Loucy (cell line): ENCODE measurements at regions not wholly inside any gene's neighbourhood (a gene's known extent, or its start where the extent isn't known, plus 50 kb on each side); places are given as distances from the start of the nearest gene placed in this dataset.

ENCODE experiments used
- CTCF ChIP-seq: fragments of 200-600 bp; sonication (generic); conservative IDR thresholded peaks from 2 replicates; pipeline ENCODE4 v1.5.1; 2014; ENCODE audit warnings: mild to moderate bottlenecking, antibody characterized with exemption, low read length
- EZH2phosphoT487 ChIP-seq: fragments of 200-600 bp; IDR thresholded peaks from 2 replicates; pipeline ENCODE4 v1.6.1; 2018; ENCODE audit warnings: antibody characterized with exemption, mild to moderate bottlenecking, moderate library complexity, borderline replicate concordance

- TF ChIP-seq CTCF = no peak
- TF ChIP-seq EZH2phosphoT487 = no peak
These were observed 69.1 kb downstream of the C11orf87 start for GRCh38 chr11:109490953-109491635.
